ENCODE measurements at regions not wholly inside any gene's neighbourhood (a gene's known extent, or its start where the extent isn't known, plus 50 kb on each side); places are given as distances from the start of the nearest gene placed in this dataset.

DNA sequence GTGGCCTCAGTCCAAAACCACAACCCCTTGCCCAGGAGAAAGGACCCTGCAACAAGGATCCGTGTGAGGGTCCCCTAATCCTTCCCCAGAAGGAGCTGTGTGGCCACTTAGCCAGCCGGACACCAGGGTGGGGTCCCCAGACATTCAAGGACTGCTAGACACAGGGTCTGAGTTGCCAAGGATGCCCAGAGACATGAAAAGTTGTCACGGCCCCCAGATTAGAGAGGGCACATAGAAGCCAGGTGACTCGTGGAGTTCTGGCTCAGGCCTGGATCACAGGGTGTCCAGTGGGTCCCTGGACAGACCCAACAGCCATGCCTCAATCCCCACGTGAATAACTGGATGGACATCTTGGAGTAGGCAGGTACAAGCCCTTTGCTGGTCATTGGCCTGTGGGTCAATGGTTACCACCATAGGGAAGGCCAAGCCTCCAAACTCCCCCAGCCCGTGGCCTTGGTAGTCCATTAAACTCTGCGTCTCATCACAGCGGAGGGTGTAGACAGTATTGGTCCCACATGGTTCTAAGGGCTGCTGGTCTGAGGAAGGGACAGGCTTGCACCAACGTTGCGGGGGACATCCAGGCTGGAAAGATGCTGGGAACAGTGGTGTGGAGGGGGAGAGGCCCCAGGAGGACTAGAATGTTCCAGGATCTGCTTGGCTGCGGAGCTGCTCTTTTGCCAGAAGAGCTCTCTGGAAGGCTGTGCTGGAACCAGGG is 205.9 kb upstream of the PPP2R2D start:
- no peak for DNase-seq

DNA sequence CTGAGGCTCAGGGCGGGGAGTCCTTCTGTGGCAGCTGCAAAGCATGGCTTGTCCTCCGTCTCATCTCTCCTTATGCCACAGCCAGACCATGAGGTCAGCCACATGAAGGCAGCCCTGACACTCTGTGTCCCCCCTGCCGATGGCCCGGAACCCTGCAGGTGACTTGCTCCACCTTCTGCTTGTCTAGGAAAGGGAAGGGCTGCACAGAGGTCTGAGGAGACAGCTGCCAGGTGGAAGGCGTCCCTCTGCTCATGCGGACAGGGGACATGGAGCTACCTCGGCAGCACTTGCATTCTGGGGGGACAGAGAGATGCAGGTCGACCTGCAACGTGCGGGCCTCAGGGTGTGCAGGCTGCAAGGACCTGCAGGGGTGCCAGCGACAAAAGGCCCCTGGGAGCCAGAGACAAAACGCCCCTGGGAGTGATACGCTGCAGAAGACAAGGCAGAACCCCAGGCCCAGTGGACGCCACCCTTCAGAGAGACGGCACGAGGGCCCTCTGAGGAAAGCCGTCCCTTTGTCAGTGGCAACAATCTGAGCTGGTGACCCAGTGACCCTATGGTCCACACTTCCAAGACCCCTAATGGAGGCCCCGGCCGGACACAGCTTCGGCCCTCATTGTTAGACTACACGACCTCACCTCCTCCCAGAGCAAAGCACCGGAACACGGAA is 205.2 kb upstream of the PPP2R2D start:
- DNase-seq, result no peak

DNA sequence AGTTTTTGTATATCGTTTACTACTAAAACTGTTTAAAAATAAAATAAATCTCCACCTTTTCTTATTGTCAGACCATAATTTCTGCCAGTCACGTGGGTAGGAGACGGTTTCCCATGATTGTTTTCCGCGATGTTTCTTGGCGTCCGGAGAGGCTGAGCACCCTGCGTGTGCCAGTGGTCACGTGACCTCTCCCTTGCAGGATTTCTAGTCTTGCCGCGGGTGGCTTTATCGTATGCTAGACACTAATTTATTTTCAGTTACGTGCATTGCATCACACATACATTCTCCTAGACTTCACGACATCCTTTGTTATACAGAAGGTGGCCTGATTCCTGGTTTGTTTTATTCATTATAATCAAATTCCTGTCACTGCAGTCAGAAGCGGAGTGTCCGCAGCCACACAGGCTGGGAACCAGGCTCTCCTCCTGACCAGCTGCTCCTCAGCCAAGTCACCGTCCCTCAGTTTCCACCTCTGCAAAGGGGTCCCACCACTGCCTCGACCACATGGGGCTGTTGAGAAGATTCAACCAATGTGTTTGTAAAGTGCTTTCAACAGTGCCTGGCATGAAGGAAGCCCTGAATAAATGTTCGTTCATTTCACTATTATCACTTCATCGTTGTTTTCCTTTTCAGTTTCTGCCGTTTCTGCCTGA is 203.2 kb upstream of the PPP2R2D start:
- DNase-seq, result no peak

DNA sequence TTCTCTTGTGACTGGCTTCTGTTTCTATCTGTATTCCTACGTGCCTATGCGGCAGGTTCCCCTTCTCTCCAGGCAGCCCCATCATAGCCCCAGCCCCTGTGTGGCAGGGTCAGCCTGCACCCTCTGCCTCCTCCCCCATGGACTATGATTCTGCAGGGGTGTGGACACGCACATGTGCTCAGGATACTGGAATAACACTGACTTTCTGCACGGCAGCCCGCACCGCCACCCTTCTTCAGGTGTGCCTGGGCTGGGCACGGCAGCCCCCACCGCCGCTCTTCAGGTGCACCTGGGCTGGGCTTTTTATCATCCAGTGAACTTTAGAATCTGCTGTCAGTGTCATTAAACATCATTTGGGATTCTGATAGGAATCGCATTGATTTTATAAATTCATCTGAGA is 202.6 kb upstream of the PPP2R2D start:
- no peak for DNase-seq

DNA sequence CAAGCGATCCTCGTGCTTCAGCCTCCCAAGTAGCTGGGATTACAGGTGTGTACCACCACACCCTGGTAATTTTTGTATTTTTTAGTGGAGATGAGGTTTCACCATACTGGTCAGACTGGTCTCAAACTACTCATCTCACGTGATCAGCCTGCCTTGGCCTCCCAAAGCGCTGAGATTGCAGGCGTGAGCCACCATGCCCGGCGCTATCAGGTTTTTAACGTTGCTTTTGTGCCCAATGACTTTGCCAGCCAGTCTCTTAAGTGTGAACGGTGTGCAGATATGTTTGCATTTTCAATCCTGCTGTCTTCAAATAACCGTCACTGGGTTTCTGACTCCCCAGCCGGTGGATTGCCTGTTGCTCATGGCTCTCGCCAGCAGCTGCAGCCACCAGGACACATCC is 201.8 kb upstream of the PPP2R2D start:
- no peak for DNase-seq

DNA sequence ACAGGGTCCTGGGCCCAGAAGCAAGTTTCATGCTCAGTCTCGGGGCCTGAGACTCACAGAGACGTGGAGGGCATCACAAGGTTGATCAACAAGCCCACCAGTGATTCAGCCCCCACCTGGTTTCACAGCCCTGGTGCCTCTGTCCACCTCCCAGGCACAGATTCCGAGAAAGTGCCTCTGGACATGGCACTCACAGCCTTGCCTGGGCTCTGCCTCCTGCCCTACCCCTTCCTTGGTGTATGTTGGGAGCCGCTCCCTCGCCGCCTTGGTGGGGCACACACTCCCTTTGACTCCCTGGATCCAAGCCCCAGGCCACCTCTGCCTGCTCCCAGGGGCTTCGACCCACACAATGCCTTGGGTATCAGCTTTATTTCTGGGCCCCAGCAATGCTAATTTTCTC is 200.8 kb upstream of the PPP2R2D start:
- DNase-seq, result no peak

DNA sequence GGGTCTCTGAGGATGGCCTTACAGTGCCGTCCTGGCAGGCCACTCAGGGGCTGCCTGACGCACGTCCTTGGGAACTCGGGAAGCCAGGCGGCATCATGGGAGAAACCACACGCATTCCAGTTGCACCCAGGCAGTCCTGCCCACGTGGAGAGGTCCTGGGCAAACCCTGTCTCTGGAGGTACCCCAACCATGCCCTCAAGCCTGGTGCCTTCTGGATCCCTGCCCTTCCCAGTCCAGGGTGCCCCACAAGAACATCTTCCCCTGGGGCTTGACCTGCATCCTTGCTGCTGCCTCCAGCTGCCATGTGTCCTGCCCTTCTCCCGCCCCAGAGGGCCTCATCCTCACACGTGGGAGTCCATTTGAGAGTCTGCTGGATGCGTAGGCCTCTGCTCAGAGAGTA is 200.3 kb upstream of the PPP2R2D start:
- no peak for DNase-seq

DNA sequence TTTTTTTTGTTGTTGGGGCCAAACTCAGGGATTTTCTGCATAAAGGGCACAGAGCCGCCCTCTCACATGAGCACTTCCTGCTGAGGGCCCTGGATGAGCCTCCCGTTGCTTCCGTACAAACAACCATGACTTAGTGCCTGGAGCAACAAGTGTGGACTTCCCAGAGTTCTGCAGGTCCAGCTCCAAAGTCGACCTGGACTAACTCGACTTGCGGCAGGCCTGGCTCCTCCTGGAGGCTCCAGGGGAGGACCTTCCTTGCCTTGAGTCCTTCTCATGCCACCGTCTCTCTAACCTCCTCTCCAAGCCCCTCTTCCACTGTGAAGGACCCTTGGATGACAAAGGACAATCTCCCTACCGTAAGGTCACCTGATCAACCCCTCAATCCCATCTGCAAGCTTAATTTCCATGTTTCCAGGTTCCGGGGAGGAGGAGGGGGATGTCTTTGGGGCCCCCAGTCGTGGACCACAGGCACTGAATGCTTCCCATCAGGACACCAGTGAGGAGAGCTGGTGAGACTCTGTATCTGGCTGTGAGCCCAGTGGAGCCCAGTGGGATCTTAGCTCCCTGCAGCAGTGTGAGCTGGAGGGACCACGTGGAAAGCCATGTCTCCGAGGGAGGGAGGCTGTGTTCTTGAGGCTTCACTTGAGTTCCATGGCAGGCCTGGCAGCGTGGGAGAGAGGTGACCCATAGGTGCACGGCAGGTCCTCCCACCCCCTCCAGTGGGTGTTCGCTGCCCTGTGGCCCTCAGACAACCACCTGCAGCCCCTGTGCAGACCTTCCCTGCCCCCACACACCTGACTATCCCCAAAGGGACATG is 199.5 kb upstream of the PPP2R2D start:
- DNase-seq, result no peak

DNA sequence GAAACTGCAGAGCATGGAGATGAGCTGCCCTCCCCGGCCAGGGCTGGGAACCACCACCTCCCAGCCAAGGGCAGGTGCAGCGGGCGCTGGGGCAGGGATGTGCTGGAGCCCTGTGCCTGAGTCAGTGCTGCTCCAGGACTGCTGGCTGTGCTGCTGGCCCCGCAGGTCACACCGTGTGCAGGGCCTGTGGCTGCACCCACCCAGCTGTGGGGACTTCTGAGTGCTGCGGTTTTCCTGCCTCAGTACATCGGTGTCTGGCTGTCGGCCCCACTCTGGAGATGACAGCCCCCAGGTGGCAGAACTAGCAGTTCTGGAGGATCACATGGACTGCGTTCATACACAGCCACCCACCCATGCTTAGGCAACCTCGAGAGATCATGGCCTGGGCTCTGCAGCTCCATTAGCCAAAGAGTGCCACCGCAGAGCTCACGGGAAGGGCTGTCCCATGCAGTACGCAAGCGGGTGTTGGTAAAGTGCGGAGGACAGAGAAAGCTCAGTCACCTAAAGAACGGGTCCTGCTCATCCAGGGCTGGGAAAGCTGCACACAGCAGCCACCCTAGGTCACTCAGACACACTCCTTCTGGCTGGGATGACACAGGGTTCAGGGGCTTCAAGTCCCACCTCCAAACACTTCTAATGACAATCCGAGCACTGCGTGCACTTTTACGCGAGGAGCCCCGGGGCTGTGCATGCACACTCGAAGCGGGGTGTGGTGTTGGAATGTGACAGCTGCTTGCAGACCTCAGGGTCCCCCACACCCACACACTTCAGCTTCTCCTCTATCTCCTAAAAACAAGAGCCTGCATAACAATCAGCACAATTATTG is 198.1 kb upstream of the PPP2R2D start:
- no peak for DNase-seq

DNA sequence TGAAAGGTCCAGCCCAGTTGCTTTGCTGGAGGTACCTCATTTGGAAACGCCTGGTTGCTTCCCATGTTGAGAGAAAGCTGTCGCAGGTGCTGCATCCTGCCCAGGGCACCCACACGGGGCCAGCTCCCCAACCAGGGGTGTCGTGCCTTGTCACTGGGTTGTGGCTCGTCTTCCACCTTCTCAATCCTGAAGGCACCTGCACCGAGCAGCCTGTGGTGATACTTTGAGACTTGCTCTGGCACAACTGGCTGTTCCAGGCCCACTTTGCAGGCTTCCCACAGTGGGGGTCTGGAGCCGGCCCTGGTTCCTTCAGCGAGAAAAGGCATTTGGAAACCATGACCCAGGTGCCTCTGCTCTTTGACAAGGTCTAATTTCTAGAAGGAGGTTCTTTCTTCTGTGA is 197.3 kb upstream of the PPP2R2D start:
- no peak for DNase-seq

DNA sequence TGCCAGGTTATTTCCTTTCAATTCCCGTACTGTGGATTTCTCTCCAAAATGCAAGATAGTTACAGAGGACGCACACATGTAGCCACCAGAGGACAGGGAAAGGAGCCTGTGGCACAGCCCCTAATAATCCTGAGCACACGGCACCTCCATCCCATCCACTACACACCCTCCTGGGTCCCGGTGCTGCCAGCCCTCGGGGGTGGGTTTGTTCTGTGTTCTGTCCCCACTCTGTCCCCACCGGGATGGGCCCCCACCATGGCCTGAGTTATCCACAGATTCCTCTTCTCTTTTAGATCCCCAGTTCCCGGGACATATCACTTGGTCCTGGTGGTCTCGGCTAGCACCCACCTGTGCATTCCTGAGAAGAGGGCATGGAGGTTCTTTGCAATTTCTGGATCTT is 196.9 kb upstream of the PPP2R2D start:
- no peak for DNase-seq

DNA sequence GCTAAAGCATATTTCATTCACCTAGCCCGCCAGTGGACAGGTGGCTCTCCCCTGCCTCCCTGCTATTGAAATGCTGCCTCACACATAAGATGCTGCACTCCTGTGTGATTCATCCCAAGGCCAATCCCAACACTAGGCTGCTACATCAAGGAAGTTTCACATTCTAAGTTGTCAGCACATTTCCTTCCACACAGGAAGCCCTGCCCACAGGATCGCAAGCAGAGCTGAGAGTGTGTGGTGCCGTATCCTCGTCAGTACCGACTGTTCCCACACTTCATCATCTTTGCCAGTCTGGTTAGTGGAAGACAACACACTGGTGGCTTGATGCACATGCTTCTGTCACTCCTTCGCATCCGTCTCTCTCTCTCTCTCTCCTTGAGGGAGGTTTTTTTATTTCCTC is 194.3 kb upstream of the PPP2R2D start:
- no peak for DNase-seq

DNA sequence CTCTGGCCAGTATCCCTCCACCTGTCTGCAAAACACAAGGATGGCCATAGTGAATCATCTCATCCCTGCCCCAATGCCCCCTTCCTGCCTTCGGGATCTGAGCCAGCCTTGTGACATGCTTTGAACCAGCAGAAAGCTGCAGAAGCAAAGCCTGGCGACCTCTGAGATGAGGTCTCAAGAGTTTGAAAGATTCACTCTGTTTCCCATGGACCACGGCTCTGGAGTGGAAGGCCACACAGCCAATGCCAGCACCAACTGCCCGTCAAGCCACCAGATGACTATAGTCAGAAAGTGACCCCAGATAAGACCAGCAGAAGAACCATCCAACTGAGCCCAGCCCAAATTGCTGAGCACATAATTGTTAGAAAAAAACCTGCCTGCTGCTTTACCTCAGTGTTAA is 193.9 kb upstream of the PPP2R2D start:
- no peak for DNase-seq

DNA sequence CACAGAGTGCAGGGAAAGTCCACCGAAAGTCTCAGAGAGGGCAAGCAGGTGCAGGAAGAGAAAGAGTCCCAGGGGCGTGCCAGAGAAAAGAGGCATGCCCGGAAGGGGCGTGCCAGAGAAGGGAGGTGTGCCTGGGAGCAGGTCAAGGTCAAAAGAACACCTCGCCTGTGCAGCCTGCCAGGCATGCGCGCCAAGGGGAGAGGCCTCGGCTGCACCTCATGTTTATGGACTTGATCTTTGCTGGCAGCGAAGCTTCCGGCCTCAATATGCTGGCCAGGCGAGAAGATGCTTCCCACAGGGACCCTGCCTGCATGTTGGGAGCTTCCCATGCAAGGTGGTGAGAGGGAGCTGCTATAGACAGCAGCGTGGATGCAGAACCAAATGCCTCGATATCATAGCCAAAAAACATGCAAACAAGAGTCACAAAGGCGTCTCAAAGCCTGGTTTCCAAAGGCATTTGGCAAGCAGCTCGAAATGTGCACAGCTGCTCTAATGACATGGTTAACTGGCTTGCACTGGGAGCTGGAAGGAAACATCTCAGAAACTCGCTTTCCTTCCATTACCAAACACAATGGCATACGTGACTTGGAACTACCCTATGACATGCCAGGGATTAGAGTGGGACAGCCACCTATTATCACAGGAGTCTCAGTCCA is 192.5 kb upstream of the PPP2R2D start:
- no peak for DNase-seq

DNA sequence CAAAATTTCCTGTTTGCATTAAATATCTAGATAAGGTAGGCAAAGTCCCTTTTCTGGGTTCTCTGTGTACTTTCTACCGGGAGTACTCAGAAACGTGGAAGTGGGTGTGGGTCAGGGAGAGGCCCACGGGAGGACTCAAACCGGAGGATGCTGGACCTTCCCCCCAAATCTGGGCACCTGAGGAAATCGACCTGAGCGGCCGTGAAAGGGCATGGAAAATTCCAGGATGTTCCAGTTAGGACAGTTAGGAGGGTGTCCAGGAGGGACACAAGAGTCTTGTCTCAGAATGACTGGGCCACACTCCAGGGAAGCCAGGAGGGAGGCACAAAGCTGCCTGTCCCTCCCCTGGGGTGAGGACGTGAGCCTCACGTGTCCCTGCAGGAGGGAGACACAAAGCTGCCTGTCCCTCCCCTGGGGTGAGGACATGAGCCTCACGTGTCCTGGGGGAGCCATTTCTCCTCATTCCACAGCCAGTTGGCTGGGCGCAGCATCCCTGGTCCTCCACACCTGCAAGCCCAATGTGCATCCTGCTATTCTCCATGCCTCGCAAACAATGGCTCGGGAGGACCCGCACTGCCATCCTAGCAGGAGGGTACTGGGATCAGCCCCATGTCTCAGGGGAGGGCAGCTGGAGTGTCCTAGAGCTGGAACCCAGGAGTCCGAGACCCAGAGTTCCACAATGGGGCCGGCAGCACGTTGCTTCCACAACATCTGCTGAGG is 190.5 kb upstream of the PPP2R2D start:
- no peak for DNase-seq

DNA sequence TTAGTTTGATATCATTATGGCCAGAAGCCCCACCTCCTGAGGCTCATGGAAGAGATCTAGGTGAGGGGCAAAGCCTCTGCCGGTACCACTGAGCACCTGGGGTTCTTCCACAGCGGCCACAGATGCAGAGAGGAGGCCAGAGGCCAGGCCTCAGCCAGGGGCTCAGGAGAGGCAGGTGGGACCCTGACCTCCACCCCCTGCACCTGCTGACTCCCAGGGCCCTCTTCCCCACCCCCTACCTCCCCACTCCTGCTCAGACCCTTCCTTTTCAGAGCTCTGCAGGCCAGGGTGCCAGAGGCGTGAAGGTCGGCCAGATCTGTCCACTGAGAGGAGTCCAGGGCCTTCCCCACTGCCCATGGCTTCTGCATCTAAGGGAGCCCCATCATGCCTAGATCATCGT is 178.7 kb upstream of the PPP2R2D start:
- no peak for DNase-seq

DNA sequence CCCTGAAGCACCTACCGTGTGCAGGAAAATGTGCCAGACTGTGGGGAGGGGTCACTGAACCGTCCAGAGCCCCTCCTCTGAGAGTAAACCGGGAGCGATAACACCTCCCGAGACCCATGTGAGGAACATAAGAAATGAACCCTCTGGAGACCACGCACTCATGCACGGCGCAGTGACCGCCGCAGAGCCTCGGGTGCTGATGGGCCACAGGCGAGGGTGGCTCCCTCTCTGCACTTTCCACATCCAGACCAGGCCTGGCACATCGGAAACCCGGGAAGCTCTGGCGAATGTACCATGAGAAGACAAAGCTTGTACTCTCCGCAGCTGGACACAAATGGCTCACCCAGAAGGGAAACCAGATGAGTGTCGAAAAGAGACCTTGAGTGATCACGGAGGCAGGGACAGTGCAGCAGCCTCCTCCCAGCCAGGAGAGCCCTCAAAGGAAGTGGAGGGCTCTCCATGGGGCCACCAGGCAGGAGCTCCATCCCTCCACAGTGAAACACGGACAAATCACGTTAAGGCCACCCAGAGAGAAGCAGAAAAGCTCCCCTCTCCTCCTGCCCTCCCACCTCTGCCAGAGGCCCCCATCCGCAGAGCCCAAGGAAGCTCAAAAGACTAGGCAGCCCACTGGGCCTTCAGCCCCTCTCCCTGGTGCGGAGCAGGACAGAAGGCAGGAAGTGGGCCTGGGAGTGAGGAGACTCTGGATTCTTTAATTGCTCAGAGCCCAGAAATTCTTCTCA is 178.1 kb upstream of the PPP2R2D start:
- DNase-seq, result no peak

DNA sequence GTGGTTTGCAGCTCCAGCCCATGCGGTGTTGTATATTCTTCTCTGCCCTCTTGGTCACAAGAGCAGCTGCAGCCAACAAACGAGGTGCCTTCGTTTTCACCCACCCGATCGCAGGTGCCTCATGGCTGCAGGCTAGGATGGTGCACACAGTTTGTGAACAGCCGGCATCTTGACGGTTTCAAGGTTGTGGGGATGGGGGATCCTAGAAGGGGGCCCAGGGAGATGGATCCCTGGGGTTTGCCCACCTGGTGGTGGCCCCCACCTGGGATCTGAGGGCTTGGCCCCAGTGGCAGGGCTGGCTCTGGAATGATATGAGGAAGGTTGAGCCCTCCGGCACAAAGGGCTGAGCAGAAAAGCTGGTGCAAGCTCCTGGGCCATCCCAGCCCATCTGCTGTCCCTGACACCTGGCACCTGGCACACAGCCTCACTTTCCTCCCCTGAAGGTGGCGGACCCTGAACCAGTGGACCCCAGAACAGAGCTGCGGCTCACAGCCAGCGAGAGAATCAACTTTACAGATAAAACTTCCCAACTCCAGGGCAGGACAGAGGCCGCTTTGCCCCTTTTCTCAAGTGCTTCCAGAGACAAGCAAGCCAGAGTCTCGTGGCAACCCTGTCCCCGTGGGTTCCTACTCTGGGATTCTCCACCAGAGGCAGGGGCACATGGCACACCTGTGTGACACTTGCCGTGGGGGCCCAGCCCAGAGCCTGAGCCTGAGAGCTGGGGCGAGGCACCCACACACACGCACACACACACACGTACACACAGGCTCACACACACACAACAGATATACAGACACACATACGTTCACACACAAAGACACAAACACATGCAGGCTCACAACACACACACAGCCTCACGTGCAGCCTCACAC is 177.3 kb upstream of the PPP2R2D start:
- DNase-seq, result no peak

DNA sequence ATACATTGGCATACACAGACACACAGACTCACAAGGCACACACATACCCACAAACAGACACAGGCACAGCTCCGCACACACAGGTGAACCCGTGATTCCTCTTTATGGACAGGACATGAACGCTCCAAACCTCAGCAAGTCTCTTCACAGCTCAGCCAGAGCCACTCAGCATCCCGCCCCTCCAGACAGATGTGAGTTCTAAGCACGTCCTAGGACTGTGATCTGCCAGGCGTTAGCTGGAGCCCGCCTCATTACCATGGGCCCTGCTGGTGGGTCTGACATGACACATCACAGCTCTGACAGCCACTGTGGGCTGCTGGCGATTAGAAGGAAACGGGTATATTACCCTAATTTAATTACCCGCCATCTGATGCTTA is 176.7 kb upstream of the PPP2R2D start:
- no peak for DNase-seq

Data from NCI-H510A (cell line).